ENCODE measurements at regions not wholly inside any gene's neighbourhood (a gene's known extent, or its start where the extent isn't known, plus 50 kb on each side); places are given as distances from the start of the nearest gene placed in this dataset.

DNA sequence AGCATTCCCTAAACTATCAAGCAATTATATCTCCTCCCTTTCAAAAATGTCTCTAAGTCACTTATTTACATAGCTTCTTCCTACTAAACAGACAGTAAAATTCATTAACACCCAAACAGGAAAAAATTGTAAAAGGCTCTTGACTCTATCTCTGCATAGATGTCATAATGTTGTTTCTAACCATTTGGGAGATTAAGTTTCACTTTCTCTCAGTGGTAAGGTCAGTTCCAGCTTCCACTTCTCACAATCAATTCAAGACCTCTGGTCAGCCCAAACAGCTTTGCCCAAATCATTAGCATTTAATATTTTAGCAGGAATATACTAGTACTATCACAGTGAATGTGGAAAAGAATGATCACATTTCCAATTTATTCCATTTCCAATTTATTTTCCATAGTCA, 374.3 kb upstream of the MC4R start:
- Histone ChIP-seq H2AFZ (ENCODE audit: low read length) (no peak overlapping the region), H4K20me1 (ENCODE audit: control insufficient read depth, extremely low read depth, insufficient read depth, low read length) (no peaks in the 10 kb centered on the region), H3K27ac (ENCODE audit: insufficient read depth, low read length) (no peak overlapping the region), H3K4me1 (ENCODE audit: control insufficient read depth, extremely low read depth, insufficient read depth, low read length) (no peaks in the 10 kb centered on the region), H3K79me2 (ENCODE audit: control insufficient read depth, insufficient read depth, low read length) (no peaks in the 10 kb centered on the region), H3K27me3 (ENCODE audit: control insufficient read depth, insufficient read depth, low read length) (no peaks in the 10 kb centered on the region), H3K4me3 (replicated peaks in 1 of 4; ENCODE audit: control extremely low read depth in 1 of 4, insufficient read depth in 1 of 4, low read depth in 3 of 4, low read length in 4 of 4) (no peak overlapping the region), H3K9ac (ENCODE audit: insufficient read depth, low read length) (no peak overlapping the region), H3K9me3 (ENCODE audit: control insufficient read depth, insufficient read depth, low read depth, low read length) (no peaks in the 10 kb centered on the region), H3K4me2 (ENCODE audit: extremely low read depth, insufficient read depth, low read length) (no peak overlapping the region), H3K36me3 (ENCODE audit: control insufficient read depth, insufficient read depth, low read length) (no peaks in the 10 kb centered on the region)
- no peak for TF ChIP-seq EZH2 (IDR thresholded peaks at IDR 0.05; ENCODE audit: low read length, missing control alignments)
- TF ChIP-seq, protein P1, sequence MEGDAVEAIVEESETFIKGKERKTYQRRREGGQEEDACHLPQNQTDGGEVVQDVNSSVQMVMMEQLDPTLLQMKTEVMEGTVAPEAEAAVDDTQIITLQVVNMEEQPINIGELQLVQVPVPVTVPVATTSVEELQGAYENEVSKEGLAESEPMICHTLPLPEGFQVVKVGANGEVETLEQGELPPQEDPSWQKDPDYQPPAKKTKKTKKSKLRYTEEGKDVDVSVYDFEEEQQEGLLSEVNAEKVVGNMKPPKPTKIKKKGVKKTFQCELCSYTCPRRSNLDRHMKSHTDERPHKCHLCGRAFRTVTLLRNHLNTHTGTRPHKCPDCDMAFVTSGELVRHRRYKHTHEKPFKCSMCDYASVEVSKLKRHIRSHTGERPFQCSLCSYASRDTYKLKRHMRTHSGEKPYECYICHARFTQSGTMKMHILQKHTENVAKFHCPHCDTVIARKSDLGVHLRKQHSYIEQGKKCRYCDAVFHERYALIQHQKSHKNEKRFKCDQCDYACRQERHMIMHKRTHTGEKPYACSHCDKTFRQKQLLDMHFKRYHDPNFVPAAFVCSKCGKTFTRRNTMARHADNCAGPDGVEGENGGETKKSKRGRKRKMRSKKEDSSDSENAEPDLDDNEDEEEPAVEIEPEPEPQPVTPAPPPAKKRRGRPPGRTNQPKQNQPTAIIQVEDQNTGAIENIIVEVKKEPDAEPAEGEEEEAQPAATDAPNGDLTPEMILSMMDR (conservative IDR thresholded peaks at IDR 0.05 in 1 of 2, IDR thresholded peaks at IDR 0.05 in 1 of 2; ENCODE audit: low read depth in 1 of 2, low read length in 2 of 2): no peak
- DNase-seq (ENCODE audit: low read depth in 2 of 2): no peak

- no peaks in the 10 kb centered on the region for H3K36me3 ChIP-seq (ENCODE audit: control insufficient read depth, insufficient read depth, low read length)
- no peak overlapping the region for H3K4me3 ChIP-seq (replicated peaks in 1 of 4; ENCODE audit: control extremely low read depth in 1 of 4, insufficient read depth in 1 of 4, low read depth in 3 of 4, low read length in 4 of 4)
- no peak overlapping the region for H2AFZ ChIP-seq (ENCODE audit: low read length)
- no peaks in the 10 kb centered on the region for H4K20me1 ChIP-seq (ENCODE audit: control insufficient read depth, extremely low read depth, insufficient read depth, low read length)
- no peaks in the 10 kb centered on the region for H3K79me2 ChIP-seq (ENCODE audit: control insufficient read depth, insufficient read depth, low read length)
- H3K9ac ChIP-seq (ENCODE audit: insufficient read depth, low read length): no peak overlapping the region
- H3K4me1 ChIP-seq (ENCODE audit: control insufficient read depth, extremely low read depth, insufficient read depth, low read length): no peaks in the 10 kb centered on the region
- H3K27ac ChIP-seq (ENCODE audit: insufficient read depth, low read length): no peak overlapping the region
- TF ChIP-seq EZH2 (IDR thresholded peaks at IDR 0.05; ENCODE audit: low read length, missing control alignments): no peak
- TF ChIP-seq, protein P1 (conservative IDR thresholded peaks at IDR 0.05 in 1 of 2, IDR thresholded peaks at IDR 0.05 in 1 of 2; ENCODE audit: low read depth in 1 of 2, low read length in 2 of 2): no peak
- H3K27me3 ChIP-seq (ENCODE audit: control insufficient read depth, insufficient read depth, low read length): no peaks in the 10 kb centered on the region
- DNase-seq (ENCODE audit: low read depth in 2 of 2): no peak
- H3K4me2 ChIP-seq (ENCODE audit: extremely low read depth, insufficient read depth, low read length): no peak overlapping the region
- H3K9me3 ChIP-seq (ENCODE audit: control insufficient read depth, insufficient read depth, low read depth, low read length): no peaks in the 10 kb centered on the region
Measured at GRCh38 chr18:60753753-60754152, 381.2 kb upstream of the MC4R start.

GRCh38 chr18:60754413-60755009, 381.9 kb upstream of the MC4R start:
- TF ChIP-seq EZH2 (IDR thresholded peaks at IDR 0.05; ENCODE audit: low read length, missing control alignments): no peak
- TF ChIP-seq, protein P1 (conservative IDR thresholded peaks at IDR 0.05 in 1 of 2, IDR thresholded peaks at IDR 0.05 in 1 of 2; ENCODE audit: low read depth in 1 of 2, low read length in 2 of 2): no peak
- Histone ChIP-seq H3K4me2 (ENCODE audit: extremely low read depth, insufficient read depth, low read length) (no peak overlapping the region), H3K36me3 (ENCODE audit: control insufficient read depth, insufficient read depth, low read length) (no peaks in the 10 kb centered on the region), H3K9me3 (ENCODE audit: control insufficient read depth, insufficient read depth, low read depth, low read length) (no peaks in the 10 kb centered on the region), H3K4me1 (ENCODE audit: control insufficient read depth, extremely low read depth, insufficient read depth, low read length) (no peaks in the 10 kb centered on the region), H3K79me2 (ENCODE audit: control insufficient read depth, insufficient read depth, low read length) (no peaks in the 10 kb centered on the region), H3K4me3 (replicated peaks in 1 of 4; ENCODE audit: control extremely low read depth in 1 of 4, insufficient read depth in 1 of 4, low read depth in 3 of 4, low read length in 4 of 4) (no peak overlapping the region), H2AFZ (ENCODE audit: low read length) (no peak overlapping the region), H3K27me3 (ENCODE audit: control insufficient read depth, insufficient read depth, low read length) (no peaks in the 10 kb centered on the region), H3K9ac (ENCODE audit: insufficient read depth, low read length) (no peak overlapping the region), H4K20me1 (ENCODE audit: control insufficient read depth, extremely low read depth, insufficient read depth, low read length) (no peaks in the 10 kb centered on the region), H3K27ac (ENCODE audit: insufficient read depth, low read length) (no peak overlapping the region)
- no peak for DNase-seq (ENCODE audit: low read depth in 2 of 2)

All from fibroblast of lung (primary cell).